ENCODE measurements at regions not wholly inside any gene's neighbourhood (a gene's known extent, or its start where the extent isn't known, plus 50 kb on each side); places are given as distances from the start of the nearest gene placed in this dataset.

GRCh38 chr1:10916991-10917390, 95.5 kb upstream of the TARDBP start:
- TF ChIP-seq POLR2A (IDR thresholded peaks at IDR 0.05; ENCODE audit: low read depth) (no peak), POLR2AphosphoS5 (IDR thresholded peaks at IDR 0.05) (no peak)
- TF ChIP-seq, protein P1, sequence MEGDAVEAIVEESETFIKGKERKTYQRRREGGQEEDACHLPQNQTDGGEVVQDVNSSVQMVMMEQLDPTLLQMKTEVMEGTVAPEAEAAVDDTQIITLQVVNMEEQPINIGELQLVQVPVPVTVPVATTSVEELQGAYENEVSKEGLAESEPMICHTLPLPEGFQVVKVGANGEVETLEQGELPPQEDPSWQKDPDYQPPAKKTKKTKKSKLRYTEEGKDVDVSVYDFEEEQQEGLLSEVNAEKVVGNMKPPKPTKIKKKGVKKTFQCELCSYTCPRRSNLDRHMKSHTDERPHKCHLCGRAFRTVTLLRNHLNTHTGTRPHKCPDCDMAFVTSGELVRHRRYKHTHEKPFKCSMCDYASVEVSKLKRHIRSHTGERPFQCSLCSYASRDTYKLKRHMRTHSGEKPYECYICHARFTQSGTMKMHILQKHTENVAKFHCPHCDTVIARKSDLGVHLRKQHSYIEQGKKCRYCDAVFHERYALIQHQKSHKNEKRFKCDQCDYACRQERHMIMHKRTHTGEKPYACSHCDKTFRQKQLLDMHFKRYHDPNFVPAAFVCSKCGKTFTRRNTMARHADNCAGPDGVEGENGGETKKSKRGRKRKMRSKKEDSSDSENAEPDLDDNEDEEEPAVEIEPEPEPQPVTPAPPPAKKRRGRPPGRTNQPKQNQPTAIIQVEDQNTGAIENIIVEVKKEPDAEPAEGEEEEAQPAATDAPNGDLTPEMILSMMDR (IDR thresholded peaks at IDR 0.05), result no peak

Data from esophagus muscularis mucosa (tissue), 3 donors.